ENCODE measurements at regions not wholly inside any gene's neighbourhood (a gene's known extent, or its start where the extent isn't known, plus 50 kb on each side); places are given as distances from the start of the nearest gene placed in this dataset.

DNA sequence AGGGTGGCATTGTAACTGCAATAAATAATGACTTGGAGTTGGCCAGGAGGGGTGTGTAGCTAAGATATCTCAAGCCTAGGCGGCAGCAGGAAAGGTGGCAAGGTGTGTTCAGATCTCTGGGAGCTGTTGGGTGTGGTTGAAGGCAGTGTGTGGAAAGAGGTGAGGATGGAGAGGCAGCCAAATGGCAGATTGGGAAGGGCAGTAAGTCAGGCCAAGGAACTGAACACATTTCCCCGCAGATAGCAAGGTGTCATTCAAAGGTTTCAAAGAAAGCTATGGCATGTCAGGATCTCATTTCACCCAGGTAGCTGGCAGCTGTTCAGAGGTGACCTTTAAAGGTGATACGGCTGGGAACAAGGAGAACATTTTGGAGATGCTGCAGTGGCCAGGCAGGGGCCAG lies 586.0 kb upstream of the MGMT start:
- TF ChIP-seq EZH2phosphoT487 (IDR thresholded peaks at IDR 0.05; ENCODE audit: low read depth) = no peak
- TF ChIP-seq, protein P1, sequence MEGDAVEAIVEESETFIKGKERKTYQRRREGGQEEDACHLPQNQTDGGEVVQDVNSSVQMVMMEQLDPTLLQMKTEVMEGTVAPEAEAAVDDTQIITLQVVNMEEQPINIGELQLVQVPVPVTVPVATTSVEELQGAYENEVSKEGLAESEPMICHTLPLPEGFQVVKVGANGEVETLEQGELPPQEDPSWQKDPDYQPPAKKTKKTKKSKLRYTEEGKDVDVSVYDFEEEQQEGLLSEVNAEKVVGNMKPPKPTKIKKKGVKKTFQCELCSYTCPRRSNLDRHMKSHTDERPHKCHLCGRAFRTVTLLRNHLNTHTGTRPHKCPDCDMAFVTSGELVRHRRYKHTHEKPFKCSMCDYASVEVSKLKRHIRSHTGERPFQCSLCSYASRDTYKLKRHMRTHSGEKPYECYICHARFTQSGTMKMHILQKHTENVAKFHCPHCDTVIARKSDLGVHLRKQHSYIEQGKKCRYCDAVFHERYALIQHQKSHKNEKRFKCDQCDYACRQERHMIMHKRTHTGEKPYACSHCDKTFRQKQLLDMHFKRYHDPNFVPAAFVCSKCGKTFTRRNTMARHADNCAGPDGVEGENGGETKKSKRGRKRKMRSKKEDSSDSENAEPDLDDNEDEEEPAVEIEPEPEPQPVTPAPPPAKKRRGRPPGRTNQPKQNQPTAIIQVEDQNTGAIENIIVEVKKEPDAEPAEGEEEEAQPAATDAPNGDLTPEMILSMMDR (IDR thresholded peaks at IDR 0.05; ENCODE audit: low read depth, low read length) = no peak
- Histone ChIP-seq H3K36me3 (replicated peaks; ENCODE audit: low read depth, low read length) (no peaks in the 10 kb centered on the region), H2AFZ (ENCODE audit: low read depth, low read length) (no peak overlapping the region), H3K9ac (ENCODE audit: low read length) (no peak overlapping the region), H3K79me2 (ENCODE audit: low read length) (no peaks in the 10 kb centered on the region), H3K4me2 (ENCODE audit: low read length) (no peak overlapping the region), H4K20me1 (ENCODE audit: insufficient read depth, low read length) (no peaks in the 10 kb centered on the region), H3K9me3 (ENCODE audit: insufficient read depth, low read length) (no peaks in the 10 kb centered on the region), H3K4me1 (ENCODE audit: low read length) (no peaks in the 10 kb centered on the region), H3K27ac (ENCODE audit: low read length) (no peak overlapping the region), H3K4me3 (ENCODE audit: low read length) (no peak overlapping the region), H3K27me3 (ENCODE audit: low read depth, low read length) (no peaks in the 10 kb centered on the region)

DNA sequence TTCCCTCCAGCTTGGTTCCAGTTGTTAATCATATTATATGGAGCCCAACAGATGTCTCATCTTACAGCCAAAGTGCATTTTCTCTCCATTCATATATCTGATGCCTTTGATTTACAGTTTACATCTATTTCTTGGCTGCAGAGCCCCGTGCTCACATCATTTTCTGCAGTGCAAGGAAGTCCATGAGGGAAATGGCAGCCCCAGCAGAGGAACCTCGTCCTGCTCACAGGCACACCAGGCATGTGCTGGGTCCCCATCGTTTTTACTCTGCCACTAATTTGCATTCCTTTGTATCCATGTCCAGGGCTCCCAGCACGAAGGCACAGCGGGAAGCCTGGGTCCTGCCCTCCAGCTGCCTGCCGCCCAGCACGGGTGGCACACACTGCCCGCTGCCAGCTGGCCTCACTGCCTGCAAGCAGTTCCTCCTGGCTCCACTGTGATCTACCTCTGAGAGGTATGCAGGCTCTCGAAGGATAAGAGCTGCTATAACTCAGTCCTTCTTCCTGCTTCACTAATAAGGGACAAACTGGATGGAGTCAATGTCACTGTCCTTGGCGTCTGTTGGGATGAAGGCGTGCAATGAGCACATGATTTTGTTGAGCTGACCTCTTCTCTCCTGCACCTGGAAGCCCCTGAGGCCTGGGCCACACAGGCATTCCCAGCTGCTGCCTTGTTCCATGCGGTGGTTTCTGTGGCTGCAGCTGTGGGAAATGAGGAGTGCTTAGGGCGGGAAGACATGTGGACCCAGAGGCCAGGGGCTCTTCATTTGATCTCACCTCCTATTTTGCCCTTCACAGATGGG lies 583.6 kb upstream of the MGMT start:
- no peak overlapping the region for H3K9ac ChIP-seq (ENCODE audit: low read length)

DNA sequence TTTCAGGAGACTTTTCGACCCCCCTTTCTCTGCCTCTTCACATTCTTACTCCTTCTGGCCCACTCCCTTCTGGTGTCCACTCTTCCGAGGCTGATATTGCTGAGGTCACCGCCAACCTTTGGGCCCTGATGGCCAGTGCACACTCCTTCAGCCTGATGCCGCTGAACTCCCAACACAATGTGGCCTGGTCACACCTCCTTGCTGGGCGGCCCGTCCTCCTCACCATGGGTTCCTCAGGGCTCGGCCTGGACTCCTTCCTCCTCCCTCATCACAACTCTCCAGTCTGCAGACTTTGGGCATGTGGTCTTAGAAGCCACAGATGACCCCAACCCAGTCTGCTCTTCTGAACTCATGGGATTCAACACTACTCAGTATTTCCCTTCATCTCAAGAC lies 583.0 kb upstream of the MGMT start:
- H3K27me3 ChIP-seq (ENCODE audit: low read depth, low read length) = no peaks in the 10 kb centered on the region
- no peak overlapping the region for H3K4me2 ChIP-seq (ENCODE audit: low read length)
- no peak overlapping the region for H3K27ac ChIP-seq (ENCODE audit: low read length)
- no peak overlapping the region for H2AFZ ChIP-seq (ENCODE audit: low read depth, low read length)
- H3K36me3 ChIP-seq (replicated peaks; ENCODE audit: low read depth, low read length) = no peaks in the 10 kb centered on the region
- H3K4me3 ChIP-seq (ENCODE audit: low read length) = no peak overlapping the region
- H3K4me1 ChIP-seq (ENCODE audit: low read length) = no peaks in the 10 kb centered on the region
- no peaks in the 10 kb centered on the region for H3K9me3 ChIP-seq (ENCODE audit: insufficient read depth, low read length)
- H4K20me1 ChIP-seq (ENCODE audit: insufficient read depth, low read length) = no peaks in the 10 kb centered on the region
- H3K79me2 ChIP-seq (ENCODE audit: low read length) = no peaks in the 10 kb centered on the region
- TF ChIP-seq, protein P1 (IDR thresholded peaks at IDR 0.05; ENCODE audit: low read depth, low read length) = no peak
- TF ChIP-seq EZH2phosphoT487 (IDR thresholded peaks at IDR 0.05; ENCODE audit: low read depth) = no peak
- no peak overlapping the region for H3K9ac ChIP-seq (ENCODE audit: low read length)

More for the DNA sequence above, 583.6 kb upstream of the MGMT start:
- Histone ChIP-seq H4K20me1 (ENCODE audit: insufficient read depth, low read length) (no peaks in the 10 kb centered on the region), H3K36me3 (replicated peaks; ENCODE audit: low read depth, low read length) (no peaks in the 10 kb centered on the region), H3K9me3 (ENCODE audit: insufficient read depth, low read length) (no peaks in the 10 kb centered on the region), H2AFZ (ENCODE audit: low read depth, low read length) (no peak overlapping the region), H3K4me1 (ENCODE audit: low read length) (no peaks in the 10 kb centered on the region), H3K4me3 (ENCODE audit: low read length) (no peak overlapping the region), H3K4me2 (ENCODE audit: low read length) (no peak overlapping the region), H3K27ac (ENCODE audit: low read length) (no peak overlapping the region), H3K27me3 (ENCODE audit: low read depth, low read length) (no peaks in the 10 kb centered on the region), H3K79me2 (ENCODE audit: low read length) (no peaks in the 10 kb centered on the region)
- TF ChIP-seq, protein P1 (IDR thresholded peaks at IDR 0.05; ENCODE audit: low read depth, low read length) = no peak

DNA sequence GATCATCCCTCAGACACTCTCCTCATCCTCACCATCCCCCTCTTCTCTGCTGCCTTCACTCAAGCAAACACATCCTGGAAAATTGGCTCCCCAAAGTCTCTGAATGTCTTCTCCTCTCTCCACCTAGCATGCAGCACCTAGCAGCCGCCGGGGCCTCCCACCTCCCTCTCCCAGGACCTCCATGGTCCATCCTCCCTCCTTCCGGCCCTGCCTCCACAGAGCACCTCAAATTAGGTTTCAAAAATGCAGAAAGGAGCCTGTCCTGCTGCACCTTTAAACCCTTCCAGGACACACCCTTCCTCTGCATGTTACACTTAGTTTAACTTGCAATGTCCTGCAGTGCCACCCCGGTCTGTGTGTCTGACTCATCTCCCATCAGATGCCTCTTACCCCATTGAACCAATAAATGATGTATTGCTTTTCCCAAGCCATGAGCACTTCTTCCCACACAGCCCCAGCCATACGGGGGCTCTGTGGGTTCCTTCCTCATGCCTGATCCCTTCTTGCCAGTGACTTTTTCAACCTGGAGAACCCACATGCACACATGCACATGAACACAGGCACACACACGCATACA lies 582.5 kb upstream of the MGMT start:
- Histone ChIP-seq H3K4me1 (ENCODE audit: low read length) (no peaks in the 10 kb centered on the region), H3K27me3 (ENCODE audit: low read depth, low read length) (no peaks in the 10 kb centered on the region), H3K79me2 (ENCODE audit: low read length) (no peaks in the 10 kb centered on the region), H3K4me2 (ENCODE audit: low read length) (no peak overlapping the region), H4K20me1 (ENCODE audit: insufficient read depth, low read length) (no peaks in the 10 kb centered on the region), H3K36me3 (replicated peaks; ENCODE audit: low read depth, low read length) (no peaks in the 10 kb centered on the region), H3K9ac (ENCODE audit: low read length) (no peak overlapping the region), H3K27ac (ENCODE audit: low read length) (no peak overlapping the region), H2AFZ (ENCODE audit: low read depth, low read length) (no peak overlapping the region), H3K4me3 (ENCODE audit: low read length) (no peak overlapping the region), H3K9me3 (ENCODE audit: insufficient read depth, low read length) (no peaks in the 10 kb centered on the region)
- no peak for TF ChIP-seq EZH2phosphoT487 (IDR thresholded peaks at IDR 0.05; ENCODE audit: low read depth)
- TF ChIP-seq, protein P1 (IDR thresholded peaks at IDR 0.05; ENCODE audit: low read depth, low read length) = no peak

All from OCI-LY3 (cell line).